Activated CD4-positive, alpha-beta T cell treated with anti-CD3 and anti-CD28 coated beads, Interleukin-10, Interleukin-2, amounts not matched to agents 100 ng/mL and 50 ng/mL, durations not matched to agents 16 hours and 8 hours (primary cell): ENCODE measurements at regions not wholly inside any gene's neighbourhood (a gene's known extent, or its start where the extent isn't known, plus 50 kb on each side); places are given as distances from the start of the nearest gene placed in this dataset.
"Not testable (repeated sequence)": the region's sequence is repeated elsewhere in the genome, so short reads cannot be mapped to it uniquely, and the experiment has no call there.

Source experiments
- DNase-seq: peaks from one replicate; pipeline ENCODE4 v3.0.0-alpha.2; 2020

DNA sequence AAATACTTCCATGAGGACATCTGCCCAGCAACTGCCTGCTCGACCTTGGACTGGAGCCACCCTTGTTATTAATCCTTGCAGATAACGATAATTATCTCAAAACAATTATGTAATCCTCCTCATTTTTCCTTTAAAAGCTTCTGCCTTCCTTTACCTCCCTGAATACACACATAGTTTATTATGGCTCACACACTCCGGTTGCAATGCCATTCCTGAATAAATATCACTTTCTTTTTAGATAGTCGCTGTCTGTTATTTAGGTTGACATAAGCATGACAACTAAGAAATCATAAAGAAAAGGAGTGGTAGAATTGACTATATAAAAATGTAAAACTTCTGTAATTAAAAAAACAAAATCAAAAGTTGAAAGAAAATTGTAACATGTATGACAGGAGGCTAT, 64.8 kb downstream of the B4GALT7 start:
- DNase-seq, result not testable (repeated sequence)

DNA sequence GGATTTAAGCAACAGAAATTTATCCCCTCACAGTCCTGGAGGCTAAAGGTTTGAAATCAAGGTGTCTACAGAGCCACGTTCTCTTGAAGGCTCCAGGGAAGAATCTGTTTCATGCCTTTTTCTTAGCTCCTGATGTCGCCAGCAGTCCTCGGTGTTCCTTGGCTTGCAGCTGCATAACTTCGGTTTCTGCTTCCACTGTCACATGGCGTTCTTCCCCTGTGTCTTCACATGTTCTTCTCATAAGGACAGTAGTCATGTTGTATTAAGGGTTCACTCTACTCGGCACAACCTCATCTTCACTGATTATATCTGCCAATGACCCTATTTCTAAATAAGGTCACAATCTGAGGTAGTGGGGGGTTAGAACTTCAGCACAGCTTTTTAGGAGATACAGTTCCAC, 65.2 kb downstream of the B4GALT7 start:
- not testable (repeated sequence) for DNase-seq

DNA sequence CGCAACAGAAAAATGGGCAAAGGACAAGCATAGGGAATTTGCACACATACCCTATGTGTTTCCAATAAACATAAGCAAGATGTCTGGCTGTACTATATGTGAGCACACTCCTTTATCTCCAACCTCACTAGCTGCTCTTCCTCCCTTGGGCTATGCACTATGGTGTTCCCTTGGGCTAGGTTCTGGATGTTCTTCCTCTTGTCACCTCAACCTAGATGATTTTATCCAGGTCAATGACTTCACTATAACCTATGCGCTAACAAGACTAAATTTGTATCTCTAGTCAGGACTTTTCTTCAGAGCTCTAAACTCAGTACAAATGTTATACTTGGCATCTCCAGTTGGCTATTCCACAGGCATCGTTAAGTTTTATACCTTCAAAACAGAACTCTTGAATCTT, 66.0 kb downstream of the B4GALT7 start:
- not testable (repeated sequence) for DNase-seq

DNA sequence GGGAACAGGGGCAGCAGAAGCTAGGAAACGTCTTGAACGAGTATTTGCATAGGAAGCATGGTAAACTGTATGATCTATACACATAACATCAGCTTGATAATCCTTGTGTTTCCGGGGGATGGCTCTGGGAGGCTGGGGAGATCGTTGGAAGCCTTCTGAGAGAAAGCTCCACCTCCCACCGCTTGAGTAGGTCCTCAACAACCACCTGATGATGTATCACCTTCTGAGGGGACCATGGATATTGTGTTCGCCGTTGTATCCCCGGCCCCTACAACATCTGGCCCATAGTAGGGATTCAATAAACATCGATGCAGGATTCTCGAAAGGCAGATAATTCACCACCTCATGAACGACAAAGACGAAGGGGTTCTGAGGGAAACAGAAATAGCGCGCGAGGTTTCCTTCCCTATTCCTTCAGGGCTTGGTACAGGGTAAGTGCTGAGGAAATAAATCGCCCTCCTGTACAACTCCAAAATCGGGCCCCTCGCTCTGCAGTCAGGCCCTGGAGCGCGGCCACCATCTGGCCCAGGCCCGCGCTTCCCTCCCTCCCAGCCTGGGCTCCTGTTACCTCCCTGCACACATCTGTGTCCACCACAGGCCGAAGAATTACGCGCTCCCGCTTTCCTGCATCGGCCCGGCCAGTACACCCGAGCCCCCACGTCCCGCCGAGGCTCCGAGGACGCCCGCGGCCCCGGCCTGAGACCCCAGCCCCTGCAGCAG, 71.3 kb downstream of the B4GALT7 start:
- DNase-seq, result not testable (repeated sequence)

DNA sequence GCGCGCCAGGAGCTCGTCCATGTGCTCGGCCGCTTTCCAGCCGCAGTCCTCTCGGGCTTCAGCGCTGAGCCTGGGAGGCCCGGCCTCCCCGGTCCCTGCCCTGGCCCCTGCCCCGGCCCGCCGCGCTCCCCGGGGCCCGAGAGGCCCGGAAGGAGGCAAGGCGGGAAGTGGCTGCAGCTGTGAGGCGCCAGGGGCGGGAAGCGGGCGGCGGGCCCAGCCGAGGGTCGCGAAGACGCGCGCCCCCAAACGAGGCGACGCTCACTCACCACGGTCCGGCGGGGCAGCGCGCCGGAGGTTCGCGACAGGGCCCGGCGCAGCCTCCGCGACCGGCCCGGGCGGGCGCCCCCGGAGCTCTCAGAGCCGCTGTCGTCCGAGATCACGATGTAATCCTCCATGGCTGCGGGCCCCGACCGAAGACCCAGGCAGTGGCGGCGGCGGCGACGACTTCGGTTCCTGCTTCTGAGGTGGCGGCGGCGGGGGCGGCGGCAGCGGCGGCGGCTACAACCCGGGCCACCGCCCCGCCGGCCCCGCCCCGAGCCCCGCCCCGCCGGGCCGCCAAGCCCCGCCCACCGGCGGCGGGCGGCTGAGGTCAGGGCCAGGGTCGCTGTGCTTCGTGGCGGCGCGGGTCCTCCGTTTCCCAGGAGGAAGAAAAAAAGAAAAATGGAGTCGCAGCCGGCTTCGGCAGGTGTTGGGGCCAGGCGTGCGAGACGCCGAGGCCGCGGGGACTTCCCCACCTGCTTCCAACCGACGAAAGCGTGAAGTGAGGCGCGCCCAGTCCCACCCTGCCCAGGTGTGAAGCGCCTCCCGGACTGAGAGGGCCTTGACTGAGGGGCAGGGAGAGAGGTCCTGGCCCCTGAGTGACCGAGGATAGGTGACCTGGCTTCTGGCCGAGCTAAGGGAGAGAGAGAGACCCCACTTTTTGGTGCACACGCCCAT, 72.1 kb downstream of the B4GALT7 start:
- peak; percentile 73 for DNase-seq
